ENCODE measurements at regions not wholly inside any gene's neighbourhood (a gene's known extent, or its start where the extent isn't known, plus 50 kb on each side); places are given as distances from the start of the nearest gene placed in this dataset.
A peak's percentile ranks its signal among the peaks of the same experiment; 100 is the strongest.

DNA sequence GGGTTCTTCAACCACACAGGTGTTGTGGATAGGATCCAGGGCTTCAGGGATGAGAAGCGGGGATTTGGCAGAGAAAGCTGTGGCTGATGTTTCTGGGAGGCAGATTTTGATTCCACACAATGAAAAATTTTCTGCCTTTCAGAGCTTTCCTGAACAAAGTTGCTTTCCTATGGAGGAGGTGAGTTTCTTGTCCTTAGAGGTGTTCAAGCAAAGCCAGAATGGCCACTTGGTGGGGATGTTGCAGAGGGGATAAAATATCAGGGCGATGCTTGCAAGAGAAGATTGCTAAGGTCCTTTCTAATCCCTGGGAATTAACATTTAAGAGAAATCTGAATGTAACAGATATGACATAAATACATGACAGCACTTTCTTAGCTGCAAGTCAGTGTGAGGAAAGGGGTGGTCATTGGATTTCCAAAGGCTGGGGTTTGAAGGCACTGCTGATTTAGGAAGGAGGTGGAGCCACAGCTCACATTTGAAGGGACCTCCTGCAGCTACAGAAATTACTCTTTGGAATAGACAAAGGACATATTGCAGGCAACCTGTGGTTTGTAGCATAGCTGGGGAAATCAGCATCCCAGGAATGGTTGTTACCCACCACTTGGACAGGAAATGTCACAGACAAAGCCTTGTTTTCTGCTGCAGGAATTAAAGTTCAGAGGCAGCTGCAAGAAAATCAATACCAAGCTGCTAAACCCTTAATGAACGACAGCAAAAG, 271.1 kb upstream of the CHD6 start:
- FAIRE-seq (peak; percentile 48), DNase-seq (ENCODE audit: insufficient read length, low spot score) (no peak)
- TF ChIP-seq, protein P1, sequence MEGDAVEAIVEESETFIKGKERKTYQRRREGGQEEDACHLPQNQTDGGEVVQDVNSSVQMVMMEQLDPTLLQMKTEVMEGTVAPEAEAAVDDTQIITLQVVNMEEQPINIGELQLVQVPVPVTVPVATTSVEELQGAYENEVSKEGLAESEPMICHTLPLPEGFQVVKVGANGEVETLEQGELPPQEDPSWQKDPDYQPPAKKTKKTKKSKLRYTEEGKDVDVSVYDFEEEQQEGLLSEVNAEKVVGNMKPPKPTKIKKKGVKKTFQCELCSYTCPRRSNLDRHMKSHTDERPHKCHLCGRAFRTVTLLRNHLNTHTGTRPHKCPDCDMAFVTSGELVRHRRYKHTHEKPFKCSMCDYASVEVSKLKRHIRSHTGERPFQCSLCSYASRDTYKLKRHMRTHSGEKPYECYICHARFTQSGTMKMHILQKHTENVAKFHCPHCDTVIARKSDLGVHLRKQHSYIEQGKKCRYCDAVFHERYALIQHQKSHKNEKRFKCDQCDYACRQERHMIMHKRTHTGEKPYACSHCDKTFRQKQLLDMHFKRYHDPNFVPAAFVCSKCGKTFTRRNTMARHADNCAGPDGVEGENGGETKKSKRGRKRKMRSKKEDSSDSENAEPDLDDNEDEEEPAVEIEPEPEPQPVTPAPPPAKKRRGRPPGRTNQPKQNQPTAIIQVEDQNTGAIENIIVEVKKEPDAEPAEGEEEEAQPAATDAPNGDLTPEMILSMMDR (IDR thresholded peaks at IDR 0.05; ENCODE audit: insufficient read depth, missing control alignments), result peak; percentile 74

- no peak for DNase-seq (ENCODE audit: insufficient read length, low spot score)
- TF ChIP-seq, protein P1 (IDR thresholded peaks at IDR 0.05; ENCODE audit: insufficient read depth, missing control alignments), result no peak
- FAIRE-seq, result no peak
These were observed 270.3 kb upstream of the CHD6 start for GRCh38 chr20:41888434-41888833.

GRCh38 chr20:41887500-41887899, 269.3 kb upstream of the CHD6 start:
- DNase-seq (ENCODE audit: insufficient read length, low spot score), result no peak
- FAIRE-seq, result no peak

DNA sequence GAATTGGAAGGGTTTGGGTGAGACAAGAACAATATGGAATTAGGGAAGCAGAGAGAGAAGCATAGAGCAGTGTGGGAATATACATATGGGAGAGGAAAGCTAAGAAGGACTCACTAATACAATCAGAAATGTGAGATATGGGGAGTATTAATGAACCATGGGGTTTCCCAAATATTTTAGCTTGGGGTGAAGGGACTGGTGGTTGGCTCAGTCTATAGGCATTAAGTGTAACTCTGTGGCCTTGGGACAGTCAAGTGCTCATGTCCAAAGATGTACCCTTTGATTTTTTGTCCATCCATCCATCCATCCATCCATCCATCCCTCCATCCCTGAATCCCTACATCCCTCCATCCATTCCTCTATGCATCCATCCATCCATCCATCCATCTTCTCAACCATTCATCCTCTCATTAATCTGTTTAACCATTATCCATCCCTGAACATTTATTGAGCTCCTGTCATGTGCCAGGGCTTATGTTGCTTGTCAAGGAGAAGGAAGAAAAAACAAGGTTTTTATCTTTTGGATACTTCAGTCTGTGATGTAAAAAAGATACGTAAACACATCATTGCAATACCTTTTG, 263.4 kb upstream of the CHD6 start:
- FAIRE-seq (no peak), DNase-seq (ENCODE audit: insufficient read length, low spot score) (no peak)
- TF ChIP-seq, protein P1 (IDR thresholded peaks at IDR 0.05; ENCODE audit: insufficient read depth, missing control alignments), result no peak

More at GRCh38 chr20:41887500-41887899, 269.3 kb upstream of the CHD6 start:
- TF ChIP-seq, protein P1 (IDR thresholded peaks at IDR 0.05; ENCODE audit: insufficient read depth, missing control alignments), result no peak

DNA sequence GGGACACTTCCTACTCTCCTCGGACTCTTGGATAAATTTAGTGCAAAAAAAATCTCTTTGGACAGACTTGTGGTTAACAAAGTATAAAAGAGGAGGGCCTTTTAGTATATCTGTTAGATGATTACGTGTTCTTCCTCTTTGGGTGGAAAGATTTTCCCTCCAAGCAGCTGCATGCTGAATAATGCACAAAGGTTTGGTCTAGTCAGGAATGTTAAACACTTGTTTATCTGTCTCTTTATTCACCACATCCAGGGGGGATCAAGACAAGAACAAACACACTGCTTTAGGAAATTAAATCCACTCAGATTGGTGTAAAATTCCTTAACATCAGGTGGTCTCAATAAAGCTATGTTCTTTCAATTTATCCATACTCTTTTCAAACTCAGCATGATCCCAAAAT, 260.9 kb upstream of the CHD6 start:
- TF ChIP-seq, protein P1 (IDR thresholded peaks at IDR 0.05; ENCODE audit: insufficient read depth, missing control alignments), result no peak

DNA sequence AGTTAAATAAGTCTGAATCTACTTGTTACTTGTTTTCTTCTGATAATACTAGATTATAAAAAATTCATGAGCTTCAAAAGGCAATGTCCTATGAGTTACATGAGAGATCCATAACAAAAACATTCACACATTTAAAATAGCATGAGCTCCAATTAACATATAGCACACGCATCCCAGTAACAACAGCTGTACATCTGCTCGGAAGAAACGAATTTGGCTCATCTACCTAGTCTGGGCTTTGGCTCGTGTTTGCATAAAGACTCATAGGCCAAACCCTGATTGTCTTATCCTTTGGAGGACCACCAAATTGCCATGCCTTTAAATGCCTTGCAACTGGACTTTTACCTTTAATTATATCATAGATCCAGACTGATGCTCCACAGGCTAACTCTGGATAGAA, 259.7 kb upstream of the CHD6 start:
- DNase-seq (ENCODE audit: insufficient read length, low spot score) (no peak), FAIRE-seq (no peak)
- TF ChIP-seq, protein P1 (IDR thresholded peaks at IDR 0.05; ENCODE audit: insufficient read depth, missing control alignments), result no peak

More for the DNA sequence above, 260.9 kb upstream of the CHD6 start:
- FAIRE-seq (no peak), DNase-seq (ENCODE audit: insufficient read length, low spot score) (no peak)

GRCh38 chr20:41874658-41875057, 256.5 kb upstream of the CHD6 start:
- FAIRE-seq, result no peak
- no peak for DNase-seq (ENCODE audit: insufficient read length, low spot score)
- TF ChIP-seq, protein P1 (IDR thresholded peaks at IDR 0.05; ENCODE audit: insufficient read depth, missing control alignments), result no peak
